Liver (tissue), 3 donors: ENCODE measurements at regions not wholly inside any gene's neighbourhood (a gene's known extent, or its start where the extent isn't known, plus 50 kb on each side); places are given as distances from the start of the nearest gene placed in this dataset.

ENCODE experiments used
- EGR1 ChIP-seq, 2 donors: IDR thresholded peaks; 2 replicates each; pipeline ENCODE4 v1.6.1; 2016 to 2018; ENCODE audit warnings: antibody characterized with exemption in 2 of 2, low read depth in 2 of 2
- FOXA1 ChIP-seq: IDR thresholded peaks from 2 replicates; pipeline ENCODE4 v1.6.1; 2016; ENCODE audit warnings: antibody characterized with exemption
- FOXA2 ChIP-seq: IDR thresholded peaks from 2 replicates; pipeline ENCODE4 v1.6.1; 2016; ENCODE audit warnings: antibody characterized with exemption
- GABPA ChIP-seq, 2 donors: IDR thresholded peaks in 1 of 2; conservative IDR thresholded peaks in 1 of 2; 2 replicates each; pipeline ENCODE4 v1.6.1; 2016; ENCODE audit warnings: antibody characterized with exemption in 2 of 2, mild to moderate bottlenecking in 1 of 2, moderate library complexity in 1 of 2
- JUND ChIP-seq, 2 donors: IDR thresholded peaks; 2 replicates each; pipeline ENCODE4 v1.6.1; 2016; ENCODE audit warnings: antibody characterized with exemption in 2 of 2
- MAX ChIP-seq: IDR thresholded peaks from 2 replicates; pipeline ENCODE4 v1.6.1; 2016; ENCODE audit warnings: antibody characterized with exemption
- RAD21 ChIP-seq, 2 donors: IDR thresholded peaks; 2 replicates each; pipeline ENCODE4 v1.6.1; 2016; ENCODE audit warnings: antibody characterized with exemption in 2 of 2, mild to moderate bottlenecking in 2 of 2
- SP1 ChIP-seq: IDR thresholded peaks from 2 replicates; pipeline ENCODE4 v1.6.1; 2018; ENCODE audit warnings: antibody characterized with exemption, mild to moderate bottlenecking
- TAF1 ChIP-seq: conservative IDR thresholded peaks from 2 replicates; pipeline ENCODE4 v1.6.1; 2016; ENCODE audit warnings: antibody characterized with exemption, mild to moderate bottlenecking
- YY1 ChIP-seq: IDR thresholded peaks from 2 replicates; pipeline ENCODE4 v1.6.1; 2016; ENCODE audit warnings: antibody characterized with exemption, mild to moderate bottlenecking
- TF ChIP-seq, protein P1 (sequence below): fragments of 150-350 bp; IDR thresholded peaks from 2 replicates; pipeline ENCODE4 v1.5.1; 2017; ENCODE audit warnings: improper control_type of control experiment, low read depth, low read length; ENCODE audit not compliant: missing input control
- TF ChIP-seq, protein P2 (sequence below): IDR thresholded peaks from 2 replicates; pipeline ENCODE4 v1.6.1; 2016; ENCODE audit warnings: antibody characterized with exemption, mild to moderate bottlenecking
- donor health status: healthy.
- donor health status: healthy.

DNA sequence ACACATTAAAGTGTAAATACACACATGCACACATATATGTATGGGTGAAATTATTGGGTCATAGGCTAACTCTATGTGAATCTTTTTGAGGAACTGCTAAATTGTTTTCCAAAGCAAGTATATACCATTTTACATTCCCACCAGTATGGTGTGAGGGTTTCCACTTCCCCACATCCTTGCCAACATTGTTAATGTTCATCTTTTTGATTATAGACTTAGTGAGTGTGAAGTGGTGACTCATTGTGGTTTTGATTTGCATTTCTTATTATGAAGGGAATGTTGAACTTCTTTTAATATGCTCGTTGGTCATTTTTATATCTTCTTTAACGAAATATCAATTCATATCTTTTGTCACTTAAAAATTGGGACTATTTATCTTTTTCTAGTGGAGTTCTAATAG lies 181.8 kb upstream of the GCFC2 start:
- TF ChIP-seq, protein P1, sequence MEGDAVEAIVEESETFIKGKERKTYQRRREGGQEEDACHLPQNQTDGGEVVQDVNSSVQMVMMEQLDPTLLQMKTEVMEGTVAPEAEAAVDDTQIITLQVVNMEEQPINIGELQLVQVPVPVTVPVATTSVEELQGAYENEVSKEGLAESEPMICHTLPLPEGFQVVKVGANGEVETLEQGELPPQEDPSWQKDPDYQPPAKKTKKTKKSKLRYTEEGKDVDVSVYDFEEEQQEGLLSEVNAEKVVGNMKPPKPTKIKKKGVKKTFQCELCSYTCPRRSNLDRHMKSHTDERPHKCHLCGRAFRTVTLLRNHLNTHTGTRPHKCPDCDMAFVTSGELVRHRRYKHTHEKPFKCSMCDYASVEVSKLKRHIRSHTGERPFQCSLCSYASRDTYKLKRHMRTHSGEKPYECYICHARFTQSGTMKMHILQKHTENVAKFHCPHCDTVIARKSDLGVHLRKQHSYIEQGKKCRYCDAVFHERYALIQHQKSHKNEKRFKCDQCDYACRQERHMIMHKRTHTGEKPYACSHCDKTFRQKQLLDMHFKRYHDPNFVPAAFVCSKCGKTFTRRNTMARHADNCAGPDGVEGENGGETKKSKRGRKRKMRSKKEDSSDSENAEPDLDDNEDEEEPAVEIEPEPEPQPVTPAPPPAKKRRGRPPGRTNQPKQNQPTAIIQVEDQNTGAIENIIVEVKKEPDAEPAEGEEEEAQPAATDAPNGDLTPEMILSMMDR = no peak
- no peak for TF ChIP-seq GABPA (IDR thresholded peaks at IDR 0.05 in 1 of 2, conservative IDR thresholded peaks at IDR 0.05 in 1 of 2)
- TF ChIP-seq FOXA2 = no peak
- no peak for TF ChIP-seq FOXA1
- no peak for TF ChIP-seq EGR1 (IDR thresholded peaks at IDR 0.05; ENCODE audit: low read depth in 2 of 2)
- no peak for TF ChIP-seq MAX
- no peak for TF ChIP-seq TAF1
- no peak for TF ChIP-seq YY1
- TF ChIP-seq JUND (IDR thresholded peaks at IDR 0.05) = no peak
- TF ChIP-seq, protein P2, sequence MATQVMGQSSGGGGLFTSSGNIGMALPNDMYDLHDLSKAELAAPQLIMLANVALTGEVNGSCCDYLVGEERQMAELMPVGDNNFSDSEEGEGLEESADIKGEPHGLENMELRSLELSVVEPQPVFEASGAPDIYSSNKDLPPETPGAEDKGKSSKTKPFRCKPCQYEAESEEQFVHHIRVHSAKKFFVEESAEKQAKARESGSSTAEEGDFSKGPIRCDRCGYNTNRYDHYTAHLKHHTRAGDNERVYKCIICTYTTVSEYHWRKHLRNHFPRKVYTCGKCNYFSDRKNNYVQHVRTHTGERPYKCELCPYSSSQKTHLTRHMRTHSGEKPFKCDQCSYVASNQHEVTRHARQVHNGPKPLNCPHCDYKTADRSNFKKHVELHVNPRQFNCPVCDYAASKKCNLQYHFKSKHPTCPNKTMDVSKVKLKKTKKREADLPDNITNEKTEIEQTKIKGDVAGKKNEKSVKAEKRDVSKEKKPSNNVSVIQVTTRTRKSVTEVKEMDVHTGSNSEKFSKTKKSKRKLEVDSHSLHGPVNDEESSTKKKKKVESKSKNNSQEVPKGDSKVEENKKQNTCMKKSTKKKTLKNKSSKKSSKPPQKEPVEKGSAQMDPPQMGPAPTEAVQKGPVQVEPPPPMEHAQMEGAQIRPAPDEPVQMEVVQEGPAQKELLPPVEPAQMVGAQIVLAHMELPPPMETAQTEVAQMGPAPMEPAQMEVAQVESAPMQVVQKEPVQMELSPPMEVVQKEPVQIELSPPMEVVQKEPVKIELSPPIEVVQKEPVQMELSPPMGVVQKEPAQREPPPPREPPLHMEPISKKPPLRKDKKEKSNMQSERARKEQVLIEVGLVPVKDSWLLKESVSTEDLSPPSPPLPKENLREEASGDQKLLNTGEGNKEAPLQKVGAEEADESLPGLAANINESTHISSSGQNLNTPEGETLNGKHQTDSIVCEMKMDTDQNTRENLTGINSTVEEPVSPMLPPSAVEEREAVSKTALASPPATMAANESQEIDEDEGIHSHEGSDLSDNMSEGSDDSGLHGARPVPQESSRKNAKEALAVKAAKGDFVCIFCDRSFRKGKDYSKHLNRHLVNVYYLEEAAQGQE = no peak
- no peak for TF ChIP-seq RAD21 (IDR thresholded peaks at IDR 0.05)
- TF ChIP-seq SP1 = no peak
